ENCODE measurements at regions not wholly inside any gene's neighbourhood (a gene's known extent, or its start where the extent isn't known, plus 50 kb on each side); places are given as distances from the start of the nearest gene placed in this dataset.

DNA sequence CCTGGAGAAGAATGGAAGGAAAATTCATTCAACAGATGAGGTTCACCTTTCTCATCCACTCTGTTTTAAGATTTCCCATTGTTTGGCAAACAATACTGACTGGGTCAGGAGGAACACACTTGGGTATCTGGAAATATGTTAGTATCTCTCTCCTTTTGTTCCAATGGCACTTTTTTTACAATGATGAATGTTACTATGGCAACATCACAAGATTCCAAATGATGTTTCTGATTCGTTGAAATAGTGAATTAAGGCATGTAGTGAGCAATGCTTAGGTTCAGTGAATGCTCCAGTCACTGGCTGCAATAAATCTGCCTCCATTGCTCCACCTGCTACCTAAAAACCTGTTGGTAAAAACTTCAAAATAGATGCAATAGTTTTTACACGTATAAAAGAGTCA, 392.8 kb downstream of the DNAH5 start:
- Histone ChIP-seq H3K36me3 (ENCODE audit: control insufficient read depth in 2 of 2, insufficient read depth in 2 of 2, low read length in 1 of 2) (no peaks in the 10 kb centered on the region), H3K27me3 (ENCODE audit: control insufficient read depth in 2 of 2, insufficient read depth in 1 of 2, low read length in 1 of 2) (no peaks in the 10 kb centered on the region), H3K4me1 (ENCODE audit: control insufficient read depth in 2 of 2, insufficient read depth in 2 of 2, low read length in 2 of 2) (no peaks in the 10 kb centered on the region), H3K4me3 (ENCODE audit: low read length in 2 of 2) (no peak overlapping the region), H3K27ac (ENCODE audit: low read depth in 1 of 2, low read length in 1 of 2) (no peak overlapping the region), H3K9me3 (ENCODE audit: control insufficient read depth in 2 of 2, insufficient read depth in 1 of 2, low read length in 1 of 2) (no peaks in the 10 kb centered on the region)
- 54% methylated on average over 2 of the region's 2 CpGs for WGBS
- no peak for DNase-seq (ENCODE audit: low read depth in 6 of 9, low spot score in 9 of 9)

DNA sequence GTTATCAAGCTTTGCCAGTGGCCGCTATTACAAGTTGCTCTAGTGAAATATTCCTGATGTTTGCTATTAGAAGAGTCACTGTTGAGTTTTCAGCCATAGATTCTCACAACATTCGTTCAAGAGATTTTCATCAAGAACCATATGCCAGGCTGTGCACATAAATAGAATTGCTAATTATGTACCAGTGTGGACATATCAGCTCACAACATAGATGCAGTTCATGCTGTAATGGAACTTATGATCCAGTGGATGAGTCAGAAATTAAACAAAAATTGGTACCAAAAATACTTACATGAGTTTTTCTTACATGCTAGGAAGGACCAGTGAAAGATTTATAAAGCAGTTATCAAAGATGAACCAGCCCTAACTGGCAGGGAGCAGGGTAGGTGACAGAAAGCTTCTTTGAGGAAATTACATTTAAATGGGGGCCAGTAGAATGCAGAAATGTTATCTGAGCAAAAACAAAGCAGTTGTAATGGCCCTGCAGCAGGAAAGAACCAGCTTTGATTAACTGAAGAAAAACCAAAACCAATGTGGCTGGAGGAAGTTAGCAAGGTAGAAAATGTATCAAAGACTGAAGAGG, 404.2 kb downstream of the DNAH5 start:
- Histone ChIP-seq H3K4me3 (ENCODE audit: low read length in 2 of 2) (no peak overlapping the region), H3K36me3 (ENCODE audit: control insufficient read depth in 2 of 2, insufficient read depth in 2 of 2, low read length in 1 of 2) (no peaks in the 10 kb centered on the region), H3K9me3 (ENCODE audit: control insufficient read depth in 2 of 2, insufficient read depth in 1 of 2, low read length in 1 of 2) (no peaks in the 10 kb centered on the region), H3K27ac (ENCODE audit: low read depth in 1 of 2, low read length in 1 of 2) (no peak overlapping the region), H3K27me3 (ENCODE audit: control insufficient read depth in 2 of 2, insufficient read depth in 1 of 2, low read length in 1 of 2) (no peaks in the 10 kb centered on the region), H3K4me1 (ENCODE audit: control insufficient read depth in 2 of 2, insufficient read depth in 2 of 2, low read length in 2 of 2) (no peaks in the 10 kb centered on the region)
- no peak for DNase-seq (ENCODE audit: low read depth in 6 of 9, low spot score in 9 of 9)
- WGBS = 81% methylated on average over 2 of the region's 2 CpGs

DNA sequence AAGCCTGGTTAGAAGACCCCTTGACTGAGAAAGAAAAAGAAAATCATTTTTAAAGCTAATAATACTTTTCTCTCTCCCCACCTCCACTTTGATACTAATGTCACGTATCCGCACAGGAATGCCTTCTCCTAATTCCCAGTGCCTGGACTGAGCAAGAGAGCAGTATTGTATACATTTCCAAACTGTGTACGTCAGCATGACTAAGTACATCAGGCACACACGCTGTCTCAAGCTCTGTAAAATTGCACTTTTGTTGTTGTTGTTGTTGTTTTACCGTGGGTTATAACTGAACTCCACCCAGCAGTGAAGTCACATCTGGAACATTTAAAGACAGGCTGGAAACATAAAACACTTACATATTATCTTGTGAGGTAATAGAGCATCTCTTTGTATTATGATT, 407.6 kb downstream of the DNAH5 start:
- Histone ChIP-seq H3K4me3 (ENCODE audit: low read length in 2 of 2) (no peak overlapping the region), H3K9me3 (ENCODE audit: control insufficient read depth in 2 of 2, insufficient read depth in 1 of 2, low read length in 1 of 2) (no peaks in the 10 kb centered on the region), H3K27ac (ENCODE audit: low read depth in 1 of 2, low read length in 1 of 2) (no peak overlapping the region), H3K4me1 (ENCODE audit: control insufficient read depth in 2 of 2, insufficient read depth in 2 of 2, low read length in 2 of 2) (no peaks in the 10 kb centered on the region), H3K36me3 (ENCODE audit: control insufficient read depth in 2 of 2, insufficient read depth in 2 of 2, low read length in 1 of 2) (no peaks in the 10 kb centered on the region), H3K27me3 (ENCODE audit: control insufficient read depth in 2 of 2, insufficient read depth in 1 of 2, low read length in 1 of 2) (no peaks in the 10 kb centered on the region)
- WGBS = 96% methylated on average over 5 of the region's 5 CpGs
- DNase-seq (ENCODE audit: low read depth in 6 of 9, low spot score in 9 of 9) = no peak

DNA sequence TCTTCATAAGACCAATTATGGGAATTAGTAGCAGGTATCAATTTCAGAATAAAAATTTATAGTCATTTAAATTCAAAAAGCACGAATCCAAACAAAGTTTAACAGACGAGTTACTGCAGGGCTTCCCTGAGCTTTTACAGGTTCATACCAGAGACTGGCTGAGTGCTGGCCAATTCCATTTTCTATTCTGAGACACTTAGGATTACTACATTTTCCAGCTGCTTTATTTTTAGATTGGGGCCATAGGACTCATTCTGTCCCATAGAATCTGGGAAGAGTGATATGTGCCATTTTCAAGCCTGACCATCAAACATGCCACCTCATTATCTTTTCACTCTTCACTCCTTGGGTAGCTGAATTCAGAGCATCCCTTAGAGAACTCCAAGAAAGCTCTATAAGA, 410.7 kb downstream of the DNAH5 start:
- WGBS = 92% methylated on average over 2 of the region's 2 CpGs
- Histone ChIP-seq H3K4me3 (ENCODE audit: low read length in 2 of 2) (no peak overlapping the region), H3K4me1 (ENCODE audit: control insufficient read depth in 2 of 2, insufficient read depth in 2 of 2, low read length in 2 of 2) (no peaks in the 10 kb centered on the region)

DNA sequence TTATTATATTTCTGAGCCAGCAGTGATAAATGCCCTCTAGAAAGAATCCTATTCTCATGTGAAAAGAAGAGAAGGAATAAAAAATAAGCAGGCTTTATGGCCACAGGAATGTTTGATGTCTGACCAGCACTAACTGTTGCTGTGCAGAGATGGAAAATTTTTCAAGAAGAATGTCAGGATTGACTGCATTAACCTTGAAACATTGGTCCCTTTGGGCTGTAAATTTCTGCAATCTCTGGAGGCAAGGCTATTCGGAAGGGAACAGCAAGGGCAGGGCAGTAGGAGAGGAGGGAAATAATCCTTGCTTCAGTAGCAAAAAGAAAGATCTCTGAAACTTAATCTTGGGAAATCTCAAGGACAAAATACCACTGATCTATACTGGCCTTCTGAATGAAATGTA, 415.2 kb downstream of the DNAH5 start:
- Histone ChIP-seq H3K4me3 (ENCODE audit: low read length in 2 of 2) (no peak overlapping the region), H3K9me3 (ENCODE audit: control insufficient read depth in 2 of 2, insufficient read depth in 1 of 2, low read length in 1 of 2) (no peaks in the 10 kb centered on the region), H3K27me3 (ENCODE audit: control insufficient read depth in 2 of 2, insufficient read depth in 1 of 2, low read length in 1 of 2) (no peaks in the 10 kb centered on the region), H3K4me1 (ENCODE audit: control insufficient read depth in 2 of 2, insufficient read depth in 2 of 2, low read length in 2 of 2) (no peaks in the 10 kb centered on the region), H3K36me3 (ENCODE audit: control insufficient read depth in 2 of 2, insufficient read depth in 2 of 2, low read length in 1 of 2) (no peaks in the 10 kb centered on the region), H3K27ac (ENCODE audit: low read depth in 1 of 2, low read length in 1 of 2) (no peak overlapping the region)
- no peak for DNase-seq (ENCODE audit: low read depth in 6 of 9, low spot score in 9 of 9)
- WGBS = 81% methylated on average over 1 of the region's 1 CpG

More for the DNA sequence above, 410.7 kb downstream of the DNAH5 start:
- no peak for DNase-seq (ENCODE audit: low read depth in 6 of 9, low spot score in 9 of 9)
- H3K27me3 ChIP-seq (ENCODE audit: control insufficient read depth in 2 of 2, insufficient read depth in 1 of 2, low read length in 1 of 2) = no peaks in the 10 kb centered on the region
- no peaks in the 10 kb centered on the region for H3K9me3 ChIP-seq (ENCODE audit: control insufficient read depth in 2 of 2, insufficient read depth in 1 of 2, low read length in 1 of 2)
- H3K36me3 ChIP-seq (ENCODE audit: control insufficient read depth in 2 of 2, insufficient read depth in 2 of 2, low read length in 1 of 2) = no peaks in the 10 kb centered on the region
- no peak overlapping the region for H3K27ac ChIP-seq (ENCODE audit: low read depth in 1 of 2, low read length in 1 of 2)

DNA sequence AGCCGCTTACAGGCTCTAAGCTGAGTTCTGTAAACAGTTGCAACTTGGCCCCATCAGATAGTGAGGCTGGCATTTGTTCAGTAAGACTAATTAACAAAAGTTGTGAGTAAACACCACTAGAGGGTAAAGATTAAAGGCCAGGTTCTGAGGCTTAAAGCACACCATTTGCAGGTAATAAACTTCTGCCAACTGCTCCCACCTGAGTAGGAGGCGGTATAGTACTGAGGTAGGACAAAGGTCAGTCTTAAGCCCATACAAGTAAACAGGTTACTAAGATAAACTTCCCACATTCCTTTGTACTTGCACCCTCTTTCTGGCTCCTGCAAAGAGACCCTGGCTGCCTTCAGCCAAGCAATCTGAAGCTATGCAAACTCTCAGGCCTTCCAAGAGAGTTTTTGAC, 419.6 kb downstream of the DNAH5 start:
- Histone ChIP-seq H3K4me3 (ENCODE audit: low read length in 2 of 2) (no peak overlapping the region), H3K27me3 (ENCODE audit: control insufficient read depth in 2 of 2, insufficient read depth in 1 of 2, low read length in 1 of 2) (no peaks in the 10 kb centered on the region), H3K36me3 (ENCODE audit: control insufficient read depth in 2 of 2, insufficient read depth in 2 of 2, low read length in 1 of 2) (no peaks in the 10 kb centered on the region), H3K9me3 (ENCODE audit: control insufficient read depth in 2 of 2, insufficient read depth in 1 of 2, low read length in 1 of 2) (no peaks in the 10 kb centered on the region), H3K4me1 (ENCODE audit: control insufficient read depth in 2 of 2, insufficient read depth in 2 of 2, low read length in 2 of 2) (no peaks in the 10 kb centered on the region), H3K27ac (ENCODE audit: low read depth in 1 of 2, low read length in 1 of 2) (no peak overlapping the region)
- WGBS = 91% methylated on average over 2 of the region's 2 CpGs
- DNase-seq (ENCODE audit: low read depth in 6 of 9, low spot score in 9 of 9) = no peak

DNA sequence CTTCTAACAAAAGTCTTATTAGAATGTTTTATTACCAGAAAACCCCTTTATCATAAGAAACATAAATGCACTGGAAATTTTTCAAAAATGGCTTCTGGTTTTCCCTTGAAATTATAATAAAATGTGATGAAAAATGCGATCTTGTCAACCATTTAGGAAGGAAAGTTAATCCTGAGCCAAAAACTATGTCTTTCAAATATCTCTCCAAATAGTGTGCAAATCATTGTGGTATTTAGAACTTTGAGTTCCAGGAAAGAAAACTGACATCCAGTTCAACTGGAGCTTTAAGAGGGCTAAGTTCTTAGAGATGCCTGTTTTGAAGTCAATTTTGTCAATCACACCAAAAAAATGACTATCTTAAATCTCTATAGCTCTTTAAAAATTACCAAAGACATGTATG, 425.4 kb downstream of the DNAH5 start:
- Histone ChIP-seq H3K27ac (ENCODE audit: low read depth in 1 of 2, low read length in 1 of 2) (no peak overlapping the region), H3K36me3 (ENCODE audit: control insufficient read depth in 2 of 2, insufficient read depth in 2 of 2, low read length in 1 of 2) (no peaks in the 10 kb centered on the region), H3K27me3 (ENCODE audit: control insufficient read depth in 2 of 2, insufficient read depth in 1 of 2, low read length in 1 of 2) (no peaks in the 10 kb centered on the region), H3K4me1 (ENCODE audit: control insufficient read depth in 2 of 2, insufficient read depth in 2 of 2, low read length in 2 of 2) (no peaks in the 10 kb centered on the region), H3K9me3 (ENCODE audit: control insufficient read depth in 2 of 2, insufficient read depth in 1 of 2, low read length in 1 of 2) (peaks cover 0 to 2% of the 10 kb centered on the region in 2 donors), H3K4me3 (ENCODE audit: low read length in 2 of 2) (no peak overlapping the region)
- 90% methylated on average over 1 of the region's 1 CpG for WGBS
- DNase-seq (ENCODE audit: low read depth in 6 of 9, low spot score in 9 of 9) = no peak

DNA sequence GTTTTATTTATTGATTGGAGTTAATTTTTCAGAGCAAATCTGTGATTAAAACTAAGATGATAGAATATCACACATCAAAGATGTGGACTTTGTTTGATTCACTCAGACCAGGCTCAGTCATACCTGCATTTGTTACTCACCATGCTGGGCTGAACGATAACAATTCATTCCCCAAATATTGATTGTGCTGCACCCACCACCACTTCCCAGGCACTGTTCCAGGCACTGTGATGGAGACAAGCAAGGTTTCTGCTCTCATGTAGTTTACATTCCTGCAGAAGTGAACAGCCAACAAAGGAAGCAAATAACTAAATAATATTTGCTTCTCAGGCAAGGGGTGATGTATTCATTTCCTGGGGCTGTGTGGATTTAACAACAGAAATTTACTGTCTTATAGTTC, 428.3 kb downstream of the DNAH5 start:
- Histone ChIP-seq H3K4me3 (ENCODE audit: low read length in 2 of 2) (no peak overlapping the region), H3K36me3 (ENCODE audit: control insufficient read depth in 2 of 2, insufficient read depth in 2 of 2, low read length in 1 of 2) (no peaks in the 10 kb centered on the region), H3K9me3 (ENCODE audit: control insufficient read depth in 2 of 2, insufficient read depth in 1 of 2, low read length in 1 of 2) (peaks cover 0 to 2% of the 10 kb centered on the region in 2 donors), H3K4me1 (ENCODE audit: control insufficient read depth in 2 of 2, insufficient read depth in 2 of 2, low read length in 2 of 2) (peaks cover 0 to 3% of the 10 kb centered on the region in 2 donors), H3K27ac (ENCODE audit: low read depth in 1 of 2, low read length in 1 of 2) (no peak overlapping the region), H3K27me3 (ENCODE audit: control insufficient read depth in 2 of 2, insufficient read depth in 1 of 2, low read length in 1 of 2) (no peaks in the 10 kb centered on the region)
- WGBS = 97% methylated on average over 1 of the region's 1 CpG
- DNase-seq (ENCODE audit: low read depth in 6 of 9, low spot score in 9 of 9) = no peak

DNA sequence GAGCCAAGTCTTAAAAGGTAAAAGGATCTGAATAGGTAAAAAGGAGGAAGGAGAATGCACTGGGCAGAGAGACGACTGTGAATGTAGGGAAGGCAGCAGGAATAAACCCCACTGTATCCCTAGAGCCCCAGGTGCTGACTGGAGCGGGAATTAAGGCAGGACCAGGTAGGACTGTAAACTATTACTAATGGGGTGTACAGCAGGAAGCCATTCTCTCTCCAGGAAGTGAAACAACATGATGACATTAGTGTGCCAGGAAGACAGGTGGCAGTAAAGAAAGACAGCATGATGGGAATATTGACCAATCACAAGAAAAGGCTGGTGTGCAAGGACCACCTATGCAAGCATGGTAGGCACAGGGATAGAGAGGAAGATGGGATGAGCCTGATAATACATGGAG, 433.0 kb downstream of the DNAH5 start:
- Histone ChIP-seq H3K27ac (ENCODE audit: low read depth in 1 of 2, low read length in 1 of 2) (peak overlapping the region in 1 of 2 donors; percentile 27), H3K9me3 (ENCODE audit: control insufficient read depth in 2 of 2, insufficient read depth in 1 of 2, low read length in 1 of 2) (peaks cover 0 to 2% of the 10 kb centered on the region in 2 donors), H3K36me3 (ENCODE audit: control insufficient read depth in 2 of 2, insufficient read depth in 2 of 2, low read length in 1 of 2) (no peaks in the 10 kb centered on the region), H3K4me1 (ENCODE audit: control insufficient read depth in 2 of 2, insufficient read depth in 2 of 2, low read length in 2 of 2) (peaks cover 0 to 4% of the 10 kb centered on the region in 2 donors), H3K27me3 (ENCODE audit: control insufficient read depth in 2 of 2, insufficient read depth in 1 of 2, low read length in 1 of 2) (no peaks in the 10 kb centered on the region), H3K4me3 (ENCODE audit: low read length in 2 of 2) (no peak overlapping the region)
- WGBS = 85% methylated on average over 2 of the region's 2 CpGs
- no peak for DNase-seq (ENCODE audit: low read depth in 6 of 9, low spot score in 9 of 9)

DNA sequence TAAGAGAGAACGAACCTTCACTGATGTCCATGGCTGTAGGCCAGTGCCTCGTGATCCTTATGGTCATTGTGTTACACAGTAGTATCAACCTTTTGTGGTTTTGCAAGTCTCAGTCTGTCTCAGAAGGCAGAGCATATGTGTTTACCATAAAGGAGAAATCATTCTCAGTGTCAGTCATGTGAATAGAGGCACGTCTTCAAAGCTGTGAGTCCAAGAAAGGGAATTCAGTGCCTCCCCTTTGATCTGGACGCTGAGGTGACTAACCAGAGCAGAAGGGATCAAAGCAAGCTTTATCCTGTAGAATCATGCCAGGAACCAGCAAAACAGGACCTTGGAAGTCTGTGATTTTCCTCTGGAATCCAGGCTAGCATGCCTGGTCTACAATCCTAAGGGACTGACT, 433.9 kb downstream of the DNAH5 start:
- H3K27me3 ChIP-seq (ENCODE audit: control insufficient read depth in 2 of 2, insufficient read depth in 1 of 2, low read length in 1 of 2) = no peaks in the 10 kb centered on the region
- peak in 1 of 9 donors; percentile 9 for DNase-seq (ENCODE audit: low read depth in 6 of 9, low spot score in 9 of 9)
- H3K4me1 ChIP-seq (ENCODE audit: control insufficient read depth in 2 of 2, insufficient read depth in 2 of 2, low read length in 2 of 2) = peaks cover 0 to 4% of the 10 kb centered on the region in 2 donors
- H3K36me3 ChIP-seq (ENCODE audit: control insufficient read depth in 2 of 2, insufficient read depth in 2 of 2, low read length in 1 of 2) = no peaks in the 10 kb centered on the region
- no peak overlapping the region for H3K4me3 ChIP-seq (ENCODE audit: low read length in 2 of 2)
- no peak overlapping the region for H3K27ac ChIP-seq (ENCODE audit: low read depth in 1 of 2, low read length in 1 of 2)
- 83% methylated on average over 4 of the region's 4 CpGs for WGBS
- H3K9me3 ChIP-seq (ENCODE audit: control insufficient read depth in 2 of 2, insufficient read depth in 1 of 2, low read length in 1 of 2) = peaks cover 0 to 2% of the 10 kb centered on the region in 2 donors

Data from thymus (tissue), 11 donors.